HS-5 (cell line): ENCODE measurements at regions not wholly inside any gene's neighbourhood (a gene's known extent, or its start where the extent isn't known, plus 50 kb on each side); places are given as distances from the start of the nearest gene placed in this dataset.
"Not testable (repeated sequence)": the region's sequence is repeated elsewhere in the genome, so short reads cannot be mapped to it uniquely, and the experiment has no call there.

Source experiments
- DNase-seq: peaks from one replicate; pipeline ENCODE4 v3.0.0-alpha.2; 2012; ENCODE audit warnings: low read depth

GRCh38 chr9:74006935-74007334 is 490.2 kb upstream of the RORB start:
- DNase-seq, result no peak

GRCh38 chr9:74007833-74008232 is 489.3 kb upstream of the RORB start:
- DNase-seq, result no peak

GRCh38 chr9:74016004-74016403 is 481.1 kb upstream of the RORB start:
- no peak for DNase-seq

GRCh38 chr9:74025402-74025925 is 471.7 kb upstream of the RORB start:
- DNase-seq, result peak; percentile 65

GRCh38 chr9:74032421-74032820 is 464.7 kb upstream of the RORB start:
- DNase-seq, result no peak

GRCh38 chr9:74035786-74036185 is 461.3 kb upstream of the RORB start:
- no peak for DNase-seq

- peak; percentile 20 for DNase-seq
These were observed 460.4 kb upstream of the RORB start for GRCh38 chr9:74036549-74037231.

GRCh38 chr9:74037274-74037673 is 459.9 kb upstream of the RORB start:
- DNase-seq, result no peak

- no peak for DNase-seq
These were observed 455.5 kb upstream of the RORB start for GRCh38 chr9:74041588-74041987.

GRCh38 chr9:74044844-74045243 is 452.3 kb upstream of the RORB start:
- DNase-seq, result no peak

- no peak for DNase-seq
These were observed 441.1 kb upstream of the RORB start for GRCh38 chr9:74056023-74056422.

- DNase-seq, result not testable (repeated sequence)
These were observed 440.1 kb upstream of the RORB start for GRCh38 chr9:74057051-74057450.

- DNase-seq, result no peak
These were observed 432.4 kb upstream of the RORB start for GRCh38 chr9:74064702-74065101.

- no peak for DNase-seq
These were observed 431.0 kb upstream of the RORB start for GRCh38 chr9:74066128-74066527.

- no peak for DNase-seq
These were observed 430.5 kb upstream of the RORB start for GRCh38 chr9:74066605-74067004.

- no peak for DNase-seq
These were observed 425.6 kb upstream of the RORB start for GRCh38 chr9:74071502-74071901.

- no peak for DNase-seq
These were observed 423.2 kb upstream of the RORB start for GRCh38 chr9:74073897-74074296.

- peak; percentile 73 for DNase-seq
These were observed 418.5 kb upstream of the RORB start for GRCh38 chr9:74078647-74079046.

- not testable (repeated sequence) for DNase-seq
These were observed 416.5 kb upstream of the RORB start for GRCh38 chr9:74080652-74081051.

- no peak for DNase-seq
These were observed 413.3 kb upstream of the RORB start for GRCh38 chr9:74083681-74084433.

- DNase-seq, result not testable (repeated sequence)
These were observed 411.6 kb upstream of the RORB start for GRCh38 chr9:74085384-74086037.

- not testable (repeated sequence) for DNase-seq
These were observed 406.2 kb upstream of the RORB start for GRCh38 chr9:74090921-74091320.

GRCh38 chr9:74092491-74092834 is 404.7 kb upstream of the RORB start:
- no peak for DNase-seq
